Right atrium auricular region (tissue), 2 donors: ENCODE measurements at regions not wholly inside any gene's neighbourhood (a gene's known extent, or its start where the extent isn't known, plus 50 kb on each side); places are given as distances from the start of the nearest gene placed in this dataset.

ENCODE experiments used
- DNase-seq: peaks from one replicate; pipeline ENCODE4 v3.0.0-alpha.2; 2019; ENCODE audit warnings: low spot score
- H3K27ac ChIP-seq, 2 donors: fragments of 200-600 bp; sonication (generic); 1 replicate in 1 of 2; 2 replicates in 1 of 2; pipeline ENCODE4 v1.5.1; 2016 to 2019
- H3K27me3 ChIP-seq, 2 donors: fragments of 200-600 bp; sonication (generic); one replicate each; pipeline versions ENCODE4 v1.5.1 to v1.6.0; 2017 to 2019
- H3K36me3 ChIP-seq: fragments of 200-600 bp; sonication (generic); one replicate; pipeline ENCODE4 v1.5.1; 2016
- H3K4me1 ChIP-seq, 2 donors: fragments of 200-600 bp; sonication (generic); one replicate each; pipeline versions ENCODE4 v1.5.1 to v1.6.0; 2017 to 2019
- H3K4me3 ChIP-seq, 2 donors: fragments of 200-600 bp; sonication (generic); 1 replicate in 1 of 2; 2 replicates in 1 of 2; pipeline ENCODE4 v1.5.1; 2017 to 2019; ENCODE audit warnings: mild to moderate bottlenecking in 1 of 2, moderate library complexity in 1 of 2
- H3K9me3 ChIP-seq, 2 donors: fragments of 200-600 bp; sonication (generic); one replicate each; pipeline ENCODE4 v1.5.1; 2019
- TF ChIP-seq, protein P1 (sequence below), 2 donors: fragments of 200-600 bp; sonication (generic); IDR thresholded peaks; one replicate each; pipeline ENCODE4 v1.5.1; 2019; ENCODE audit warnings: antibody characterized with exemption in 2 of 2

DNA sequence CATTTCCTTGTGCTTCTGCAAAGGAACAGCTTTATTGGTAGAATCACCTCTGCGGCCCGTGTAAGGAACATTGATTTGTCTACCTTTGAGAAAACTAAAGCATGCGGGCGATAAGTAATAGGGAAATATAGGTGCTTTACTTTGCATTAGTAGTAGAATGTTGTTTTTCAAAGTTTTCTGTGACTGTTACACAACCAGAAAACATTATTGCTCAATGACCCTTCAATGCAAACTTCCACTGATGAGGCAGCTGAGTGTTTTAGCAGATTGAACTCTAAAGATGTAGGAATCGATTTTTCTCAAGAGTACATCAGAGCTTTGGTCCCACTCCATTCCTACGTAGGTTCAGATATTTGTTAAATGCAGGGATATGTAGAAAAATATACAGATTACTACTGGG is 427.8 kb downstream of the DNAJB9 start:
- DNase-seq = no peak
- H3K27me3 ChIP-seq = no peaks in the 10 kb centered on the region
- H3K36me3 ChIP-seq = no peaks in the 10 kb centered on the region
- TF ChIP-seq, protein P1, sequence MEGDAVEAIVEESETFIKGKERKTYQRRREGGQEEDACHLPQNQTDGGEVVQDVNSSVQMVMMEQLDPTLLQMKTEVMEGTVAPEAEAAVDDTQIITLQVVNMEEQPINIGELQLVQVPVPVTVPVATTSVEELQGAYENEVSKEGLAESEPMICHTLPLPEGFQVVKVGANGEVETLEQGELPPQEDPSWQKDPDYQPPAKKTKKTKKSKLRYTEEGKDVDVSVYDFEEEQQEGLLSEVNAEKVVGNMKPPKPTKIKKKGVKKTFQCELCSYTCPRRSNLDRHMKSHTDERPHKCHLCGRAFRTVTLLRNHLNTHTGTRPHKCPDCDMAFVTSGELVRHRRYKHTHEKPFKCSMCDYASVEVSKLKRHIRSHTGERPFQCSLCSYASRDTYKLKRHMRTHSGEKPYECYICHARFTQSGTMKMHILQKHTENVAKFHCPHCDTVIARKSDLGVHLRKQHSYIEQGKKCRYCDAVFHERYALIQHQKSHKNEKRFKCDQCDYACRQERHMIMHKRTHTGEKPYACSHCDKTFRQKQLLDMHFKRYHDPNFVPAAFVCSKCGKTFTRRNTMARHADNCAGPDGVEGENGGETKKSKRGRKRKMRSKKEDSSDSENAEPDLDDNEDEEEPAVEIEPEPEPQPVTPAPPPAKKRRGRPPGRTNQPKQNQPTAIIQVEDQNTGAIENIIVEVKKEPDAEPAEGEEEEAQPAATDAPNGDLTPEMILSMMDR (IDR thresholded peaks at IDR 0.05) = no peak
- H3K27ac ChIP-seq = no peak overlapping the region
- no peaks in the 10 kb centered on the region for H3K4me1 ChIP-seq
- no peak overlapping the region for H3K4me3 ChIP-seq
- H3K9me3 ChIP-seq = no peaks in the 10 kb centered on the region

- H3K4me3 ChIP-seq = no peak overlapping the region
- H3K27ac ChIP-seq = no peak overlapping the region
- TF ChIP-seq, protein P1 (IDR thresholded peaks at IDR 0.05) = no peak
- no peaks in the 10 kb centered on the region for H3K4me1 ChIP-seq
- no peaks in the 10 kb centered on the region for H3K27me3 ChIP-seq
- DNase-seq = no peak
- H3K36me3 ChIP-seq = no peaks in the 10 kb centered on the region
- no peaks in the 10 kb centered on the region for H3K9me3 ChIP-seq
Measured at GRCh38 chr7:109003742-109004141, 434.1 kb downstream of the DNAJB9 start.

DNA sequence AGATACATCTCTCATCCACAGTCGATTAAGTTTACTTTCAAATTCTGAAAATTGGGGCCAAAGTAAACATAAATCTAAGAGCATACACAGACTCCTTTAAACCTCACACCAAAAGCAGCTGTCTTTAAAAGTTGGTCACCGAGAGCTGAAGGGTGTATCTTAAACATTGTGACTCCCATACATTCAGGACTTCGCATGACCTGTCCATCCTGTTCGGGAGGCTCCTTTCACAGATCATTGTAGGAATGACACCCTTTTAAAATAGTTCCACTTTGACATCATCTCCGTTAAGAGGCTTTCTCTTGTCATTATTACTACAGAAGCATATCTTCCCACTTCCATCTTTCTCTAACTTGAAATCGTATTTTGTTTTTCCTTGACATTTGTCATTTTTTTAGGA is 440.0 kb downstream of the DNAJB9 start:
- DNase-seq = no peak
- no peak overlapping the region for H3K27ac ChIP-seq
- TF ChIP-seq, protein P1 (IDR thresholded peaks at IDR 0.05) = no peak
- no peaks in the 10 kb centered on the region for H3K36me3 ChIP-seq
- H3K4me3 ChIP-seq = no peak overlapping the region
- no peaks in the 10 kb centered on the region for H3K9me3 ChIP-seq
- H3K4me1 ChIP-seq = no peaks in the 10 kb centered on the region
- H3K27me3 ChIP-seq = no peaks in the 10 kb centered on the region

GRCh38 chr7:109020251-109020650 is 450.6 kb downstream of the DNAJB9 start:
- no peaks in the 10 kb centered on the region for H3K27me3 ChIP-seq
- H3K27ac ChIP-seq = no peak overlapping the region
- H3K4me3 ChIP-seq = no peak overlapping the region
- H3K9me3 ChIP-seq = peaks cover 0 to 4% of the 10 kb centered on the region in 2 donors
- TF ChIP-seq, protein P1 (IDR thresholded peaks at IDR 0.05) = no peak
- H3K36me3 ChIP-seq = no peaks in the 10 kb centered on the region
- no peak for DNase-seq
- no peaks in the 10 kb centered on the region for H3K4me1 ChIP-seq

DNA sequence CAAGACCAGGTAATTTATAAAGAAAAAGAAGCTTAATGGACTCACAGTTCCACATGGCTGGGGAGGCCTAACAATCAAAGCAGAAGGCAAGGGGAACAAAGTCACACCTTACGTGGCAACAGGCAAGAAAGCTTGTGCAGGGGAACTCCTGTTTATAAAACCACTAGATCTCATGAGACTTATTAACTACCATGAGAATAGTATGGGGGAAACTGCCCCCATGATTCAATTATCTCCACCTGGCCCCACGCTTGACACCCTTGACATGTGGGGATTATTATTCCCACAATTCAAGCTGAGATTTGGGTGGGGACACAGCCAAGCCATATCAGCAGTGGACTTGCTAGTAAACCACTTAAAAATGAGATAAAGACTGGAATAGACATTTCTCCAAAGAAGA is 451.7 kb downstream of the DNAJB9 start:
- no peak for DNase-seq
- Histone ChIP-seq H3K9me3 (peaks cover 0 to 4% of the 10 kb centered on the region in 2 donors), H3K36me3 (no peaks in the 10 kb centered on the region), H3K4me3 (no peak overlapping the region), H3K4me1 (no peaks in the 10 kb centered on the region), H3K27ac (no peak overlapping the region), H3K27me3 (no peaks in the 10 kb centered on the region)
- TF ChIP-seq, protein P1 (IDR thresholded peaks at IDR 0.05) = no peak

DNA sequence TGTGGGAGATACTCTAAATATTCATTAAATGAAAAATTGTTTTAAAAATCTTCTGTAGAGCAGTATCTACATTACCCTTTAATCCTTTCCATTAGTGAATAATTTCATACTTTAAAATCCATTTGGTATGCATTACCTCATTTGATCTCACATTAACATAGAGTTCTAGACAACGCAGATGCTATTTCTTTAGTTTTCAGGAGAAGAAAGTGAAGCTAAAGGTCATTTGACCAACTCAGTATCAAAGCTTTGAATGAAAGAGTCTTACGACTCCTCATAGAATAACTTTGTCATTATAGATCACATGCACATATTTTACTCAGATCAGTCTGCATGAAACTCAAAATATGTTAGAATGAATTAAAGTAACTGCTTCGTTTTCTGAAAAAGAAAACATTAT is 460.2 kb downstream of the DNAJB9 start:
- Histone ChIP-seq H3K4me1 (no peaks in the 10 kb centered on the region), H3K4me3 (no peak overlapping the region)
- TF ChIP-seq, protein P1 (IDR thresholded peaks at IDR 0.05) = no peak

More for the DNA sequence above, 460.2 kb downstream of the DNAJB9 start:
- Histone ChIP-seq H3K9me3 (peaks cover 0 to 4% of the 10 kb centered on the region in 2 donors), H3K36me3 (no peaks in the 10 kb centered on the region), H3K27me3 (no peaks in the 10 kb centered on the region), H3K27ac (no peak overlapping the region)
- DNase-seq = no peak
